ENCODE measurements at regions not wholly inside any gene's neighbourhood (a gene's known extent, or its start where the extent isn't known, plus 50 kb on each side); places are given as distances from the start of the nearest gene placed in this dataset.

GRCh38 chr16:51762081-51762996 is 611.3 kb upstream of the SALL1 start (continued):
- TF ChIP-seq CTCF (CRISPR knock-in tag; IDR thresholded peaks at IDR 0.05) (peak; percentile 96), NR2C2 (CRISPR knock-in tag; IDR thresholded peaks at IDR 0.05; ENCODE audit: borderline replicate concordance) (no peak), ZNF549 (CRISPR knock-in tag; IDR thresholded peaks at IDR 0.05) (no peak), TGIF2 (CRISPR knock-in tag; IDR thresholded peaks at IDR 0.05) (no peak), ZNF333 (CRISPR knock-in tag; IDR thresholded peaks at IDR 0.05; ENCODE audit: borderline replicate concordance) (no peak), RARG (CRISPR knock-in tag; IDR thresholded peaks at IDR 0.05; ENCODE audit: low read depth) (no peak), ZNF597 (CRISPR knock-in tag; IDR thresholded peaks at IDR 0.05) (no peak), ZNF34 (CRISPR knock-in tag; IDR thresholded peaks at IDR 0.05; ENCODE audit: borderline replicate concordance) (0 out of 2 replicates have a peak, but pooled peaks have one; percentile 37), ZNF687 (CRISPR knock-in tag; IDR thresholded peaks at IDR 0.05) (peak; percentile 48), ZBTB7B (CRISPR knock-in tag; IDR thresholded peaks at IDR 0.05) (no peak), PRDM15 (CRISPR knock-in tag; IDR thresholded peaks at IDR 0.05) (no peak), ZNF562 (CRISPR knock-in tag; IDR thresholded peaks at IDR 0.05; ENCODE audit: borderline replicate concordance) (no peak), MEF2D (CRISPR knock-in tag; IDR thresholded peaks at IDR 0.05) (no peak), ZNF18 (CRISPR knock-in tag; IDR thresholded peaks at IDR 0.05; ENCODE audit: insufficient replicate concordance) (no peak), SOX6 (IDR thresholded peaks at IDR 0.05) (no peak), SOX6 (CRISPR knock-in tag; IDR thresholded peaks at IDR 0.05) (no peak)
